Endothelial cell of umbilical vein (primary cell): ENCODE measurements at regions not wholly inside any gene's neighbourhood (a gene's known extent, or its start where the extent isn't known, plus 50 kb on each side); places are given as distances from the start of the nearest gene placed in this dataset.

Experiments
- BruUV-seq: library from RNA; stranded (reverse); fragments of 400-500 nt; replicated peaks from 2 replicates; lab custom pipeline; 2021; lab: Mats Ljungman, UMichigan
- CTCF ChIA-PET: fragments of 300-600, 350-600 bp; sonication (Branson Sonifier 250); formaldehyde crosslinking; loops from one replicate; lab custom pipeline; 2021; ENCODE audit warnings: antibody characterized with exemption, inconsistent platforms; lab: Charles Lee
- POLR2A ChIA-PET: fragments of 300-600, 350-600 bp; sonication (Branson Sonifier 250); formaldehyde crosslinking; loops from one replicate; lab custom pipeline; 2021; ENCODE audit warnings: antibody characterized with exemption, inconsistent platforms; lab: Charles Lee
- DNase-seq: peaks from one replicate; pipeline ENCODE4 v3.0.0-alpha.2; 2011; ENCODE audit warnings: low read depth, low spot score
- FAIRE-seq: peaks from 2 replicates; lab custom pipeline; 2011; peaks lifted over from hg19 to GRCh38; lab: Jason Lieb, UNC
- H2AFZ ChIP-seq: 2 replicates; pipeline ENCODE4 v1.6.0; 2012; ENCODE audit warnings: low read depth, low read length, control low read depth, inconsistent platforms
- H3K27ac ChIP-seq: 2 replicates; pipeline ENCODE4 v1.5.1; 2011; ENCODE audit warnings: low read depth, mild to moderate bottlenecking, control low read depth, low read length, moderate library complexity; ENCODE audit not compliant: insufficient read depth
- H3K27me3 ChIP-seq, 2 experiments: 2 replicates each; pipeline versions ENCODE4 v1.6.0 to v1.6.1; 2011; ENCODE audit warnings: low read length in 2 of 2, mixed read lengths in 1 of 2; ENCODE audit not compliant: control insufficient read depth in 2 of 2, insufficient read depth in 2 of 2
- H3K36me3 ChIP-seq, 2 experiments: 2 replicates in 1 of 2; 3 replicates in 1 of 2; pipeline ENCODE4 v1.5.1; 2011; ENCODE audit warnings: low read length in 2 of 2, mild to moderate bottlenecking in 1 of 2, moderate library complexity in 1 of 2; ENCODE audit not compliant: control insufficient read depth in 2 of 2, insufficient read depth in 2 of 2; ENCODE audit errors: extremely low read depth in 1 of 2
- H3K4me1 ChIP-seq: 3 replicates; pipeline ENCODE4 v1.5.1; 2011; ENCODE audit warnings: mild to moderate bottlenecking, low read length; ENCODE audit not compliant: control insufficient read depth, insufficient read depth; ENCODE audit errors: extremely low read depth
- H3K4me2 ChIP-seq: 2 replicates; pipeline ENCODE4 v1.6.1; 2011; ENCODE audit warnings: low read length, control low read depth, mixed read lengths; ENCODE audit not compliant: insufficient read depth
- H3K4me3 ChIP-seq, 3 experiments: fragments of 200-600 bp in 1 of 3; sonication (generic), shearing (Covaris generic) in 1 of 3; replicated peaks in 1 of 3; 2 replicates each; pipeline ENCODE4 v1.5.1; 2011 to 2016; ENCODE audit warnings: control low read depth in 3 of 3, low read length in 3 of 3, mild to moderate bottlenecking in 2 of 3, inconsistent platforms in 1 of 3, low read depth in 1 of 3, moderate library complexity in 1 of 3; ENCODE audit not compliant: insufficient read depth in 1 of 3
- H3K79me2 ChIP-seq: 2 replicates; pipeline ENCODE4 v1.6.0; 2012; ENCODE audit warnings: low read length, inconsistent platforms; ENCODE audit not compliant: control insufficient read depth, insufficient read depth
- H3K9ac ChIP-seq: replicated peaks from 2 replicates; pipeline ENCODE3; 2011; ENCODE audit warnings: low read length, control low read depth; ENCODE audit not compliant: insufficient read depth; ENCODE audit errors: extremely low read depth
- H3K9me1 ChIP-seq: replicated peaks from 3 replicates; pipeline ENCODE4 v1.6.0; 2011; ENCODE audit warnings: mild to moderate bottlenecking, low read length; ENCODE audit not compliant: control insufficient read depth, insufficient read depth; ENCODE audit errors: extremely low read depth
- H3K9me3 ChIP-seq: replicated peaks from 2 replicates; pipeline ENCODE4 v1.5.1; 2012; ENCODE audit warnings: low read length, inconsistent platforms; ENCODE audit not compliant: control insufficient read depth, insufficient read depth
- H4K20me1 ChIP-seq: replicated peaks from 2 replicates; pipeline ENCODE3; 2011; ENCODE audit warnings: mild to moderate bottlenecking, low read length; ENCODE audit not compliant: control insufficient read depth, insufficient read depth; ENCODE audit errors: extremely low read depth
- CTCF ChIP-seq, 2 donors: IDR thresholded peaks; 1 replicate in 1 of 2; 2 replicates in 1 of 2; pipeline ENCODE4 v1.5.1; 2011; ENCODE audit warnings: low read length in 2 of 2, mild to moderate bottlenecking in 2 of 2, moderate library complexity in 2 of 2, control low read depth in 1 of 2, inconsistent platforms in 1 of 2, low read depth in 1 of 2; ENCODE audit not compliant: insufficient read depth in 1 of 2; ENCODE audit errors: extremely low read depth in 1 of 2
- EZH2 ChIP-seq: IDR thresholded peaks from 2 replicates; pipeline ENCODE4 v1.6.1; 2012; ENCODE audit warnings: borderline replicate concordance, low read depth, mild to moderate bottlenecking, moderate library complexity, low read length, inconsistent platforms; ENCODE audit not compliant: severe bottlenecking
- FOS ChIP-seq: IDR thresholded peaks from 2 replicates; pipeline ENCODE4 v1.6.1; 2011; ENCODE audit warnings: mild to moderate bottlenecking, low read length, moderate library complexity, borderline replicate concordance; ENCODE audit not compliant: insufficient read depth
- GATA2 ChIP-seq: IDR thresholded peaks from 2 replicates; pipeline ENCODE4 v1.7.0; 2011; ENCODE audit warnings: low read depth, mild to moderate bottlenecking, moderate library complexity, mixed read lengths, low read length; ENCODE audit not compliant: insufficient read length, insufficient read depth
- JUN ChIP-seq: IDR thresholded peaks from 2 replicates; pipeline ENCODE4 v1.6.1; 2011; ENCODE audit warnings: borderline replicate concordance, low read depth; ENCODE audit not compliant: insufficient read length, insufficient read depth
- MYC ChIP-seq: IDR thresholded peaks from one replicate; pipeline ENCODE4 v1.6.1; 2011; ENCODE audit warnings: mild to moderate bottlenecking, low read depth, low read length
- POLR2A ChIP-seq: IDR thresholded peaks from 2 replicates; pipeline ENCODE4 v1.6.1; 2012; ENCODE audit warnings: low read depth, mild to moderate bottlenecking, control low read depth, low read length
- POLR2AphosphoS5 ChIP-seq: IDR thresholded peaks from 2 replicates; pipeline ENCODE4 v1.6.1; 2012; ENCODE audit warnings: low read depth, mild to moderate bottlenecking, control low read depth, low read length, moderate library complexity; ENCODE audit not compliant: insufficient read depth
- dilution Hi-C: fragments of 300-500 bp; cut with MboI; formaldehyde crosslinking; loops from one replicate; pipeline ENCODE4 v1.15.0; 2019; ENCODE audit warnings: low sequenced_read_pairs; ENCODE audit not compliant: extremely low pct_ligation_motif_present
- intact Hi-C: fragments of 100-400 bp; cut with micrococcal nuclease; formaldehyde crosslinking; loops from one replicate; pipeline ENCODE4 v1.10.0; 2022
- TF ChIP-seq, protein P1 (sequence below): IDR thresholded peaks from 2 replicates; pipeline ENCODE4 v1.6.1; 2011; ENCODE audit not compliant: insufficient read depth, insufficient read length

DNA sequence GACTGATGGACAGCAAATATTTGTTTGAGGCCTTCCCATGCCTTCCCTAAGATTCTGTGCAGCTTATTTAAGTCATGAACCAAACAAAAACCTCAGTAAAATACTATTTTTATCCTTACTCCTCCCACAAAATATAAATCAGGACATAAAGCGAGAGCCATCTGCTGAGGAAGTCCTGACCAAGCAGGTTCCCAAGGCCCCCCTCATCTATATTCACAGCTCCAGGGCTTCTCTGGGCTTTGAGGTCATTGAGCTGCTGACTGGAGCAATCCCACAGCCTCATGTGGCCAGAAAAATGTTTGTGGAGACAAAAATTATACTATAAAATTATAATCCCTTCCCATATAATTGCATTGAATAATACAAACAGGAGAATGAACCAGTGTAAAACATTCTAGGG lies 846.2 kb downstream of the ADGRL2 start:
- Histone ChIP-seq H3K4me3 (no peak overlapping the region), H2AFZ (no peak overlapping the region), H3K9me1 (no peaks in the 10 kb centered on the region), H3K36me3 (no peaks in the 10 kb centered on the region), H3K27me3 (no peaks in the 10 kb centered on the region), H4K20me1 (no peaks in the 10 kb centered on the region), H3K4me1 (no peaks in the 10 kb centered on the region), H3K4me2 (no peak overlapping the region), H3K9me3 (no peaks in the 10 kb centered on the region), H3K9ac (no peak overlapping the region), H3K79me2 (no peaks in the 10 kb centered on the region), H3K27ac (no peak overlapping the region)
- intact Hi-C loops: no loop called here
- TF ChIP-seq FOS (no peak), CTCF (IDR thresholded peaks at IDR 0.05; ENCODE audit: extremely low read depth in 1 of 2, insufficient read depth in 1 of 2, low read depth in 1 of 2, low read length in 2 of 2) (no peak), JUN (no peak), POLR2A (no peak)
- FAIRE-seq: no peak
- CTCF ChIA-PET: no interaction called here
- POLR2A ChIA-PET: no interaction called here
- BruUV-seq: no TSS peak
- dilution Hi-C loops: no loop called here
- DNase-seq: no peak

DNA sequence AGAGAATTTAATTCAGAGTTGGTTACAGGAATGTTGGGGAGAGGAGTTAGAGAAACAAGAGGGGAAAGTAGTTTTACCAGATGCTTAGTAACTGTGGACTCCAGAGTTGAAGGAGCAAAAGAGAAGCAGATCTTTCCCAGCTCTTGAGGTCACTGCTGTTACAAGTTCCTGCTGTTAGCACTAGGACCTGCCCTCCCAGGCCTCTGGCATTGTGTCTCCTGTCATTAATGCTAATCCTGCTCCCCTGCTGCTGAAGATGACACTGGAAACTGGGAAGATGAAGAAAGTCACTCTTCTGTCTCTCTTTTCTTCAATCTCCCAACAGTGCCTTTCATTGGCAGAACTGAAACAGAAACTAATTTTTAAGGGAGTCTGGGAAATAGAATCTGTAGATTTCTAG lies 845.6 kb downstream of the ADGRL2 start:
- H3K27me3 ChIP-seq: no peaks in the 10 kb centered on the region
- BruUV-seq: no TSS peak
- H3K9me3 ChIP-seq: no peaks in the 10 kb centered on the region
- POLR2A ChIA-PET: no interaction called here
- dilution Hi-C loops (no loop called here), intact Hi-C loops (no loop called here)
- DNase-seq (no peak), FAIRE-seq (no peak)
- H3K4me3 ChIP-seq: no peak overlapping the region
- no peak overlapping the region for H3K27ac ChIP-seq
- H3K9ac ChIP-seq: no peak overlapping the region
- CTCF ChIA-PET: no interaction called here
- H2AFZ ChIP-seq: no peak overlapping the region
- no peak overlapping the region for H3K4me2 ChIP-seq
- no peaks in the 10 kb centered on the region for H3K36me3 ChIP-seq
- no peak for TF ChIP-seq MYC
- TF ChIP-seq EZH2: no peak
- TF ChIP-seq, protein P1, sequence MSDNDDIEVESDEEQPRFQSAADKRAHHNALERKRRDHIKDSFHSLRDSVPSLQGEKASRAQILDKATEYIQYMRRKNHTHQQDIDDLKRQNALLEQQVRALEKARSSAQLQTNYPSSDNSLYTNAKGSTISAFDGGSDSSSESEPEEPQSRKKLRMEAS: no peak
- no peak for TF ChIP-seq FOS
- TF ChIP-seq JUN: no peak
- TF ChIP-seq POLR2AphosphoS5: no peak
- TF ChIP-seq GATA2: no peak
- no peaks in the 10 kb centered on the region for H3K9me1 ChIP-seq
- H3K79me2 ChIP-seq: no peaks in the 10 kb centered on the region
- no peaks in the 10 kb centered on the region for H3K4me1 ChIP-seq
- no peaks in the 10 kb centered on the region for H4K20me1 ChIP-seq
